ENCODE measurements at regions not wholly inside any gene's neighbourhood (a gene's known extent, or its start where the extent isn't known, plus 50 kb on each side); places are given as distances from the start of the nearest gene placed in this dataset.
"Not testable (repeated sequence)": the region's sequence is repeated elsewhere in the genome, so short reads cannot be mapped to it uniquely, and the experiment has no call there.

DNA sequence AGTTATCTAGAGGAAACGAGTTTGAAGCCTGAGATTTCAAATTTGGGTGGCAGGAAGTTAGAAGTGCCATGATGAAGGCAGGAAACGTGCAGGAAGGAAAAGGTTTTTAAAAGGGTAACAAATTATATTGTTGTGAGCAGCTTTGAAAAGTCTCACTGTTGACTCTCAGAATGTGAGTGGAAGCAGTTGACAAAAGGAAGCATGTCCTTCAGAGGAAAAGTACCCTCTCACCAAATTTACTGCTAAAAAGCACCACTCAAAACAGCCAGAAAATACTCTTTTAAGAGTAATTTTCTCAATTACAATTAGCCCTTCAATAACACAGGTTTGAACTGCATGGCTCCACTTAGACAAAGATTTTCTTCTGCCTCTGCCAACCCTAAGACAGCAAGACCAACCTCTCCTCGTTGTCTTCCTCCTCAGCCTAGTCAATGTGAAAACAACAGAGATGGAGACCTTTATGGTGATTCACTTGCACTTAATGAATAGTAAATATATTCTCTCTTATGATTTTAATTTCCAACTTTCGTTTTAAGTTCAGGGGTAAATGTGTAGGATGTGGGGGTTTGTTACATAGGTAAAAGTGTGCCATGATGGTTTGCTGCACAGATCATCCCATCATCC is 117.1 kb upstream of the LIPC start:
- Histone ChIP-seq H3K36me3 (no peaks in the 10 kb centered on the region), H3K4me1 (peaks cover 0 to 4% (median 0%) of the 10 kb centered on the region in 4 donors), H3K9me3 (no peaks in the 10 kb centered on the region), H3K27ac (no peak overlapping the region), H3K4me3 (no peak overlapping the region), H3K27me3 (no peaks in the 10 kb centered on the region)
- WGBS, 5 donors: 45 to 70% (median 48%) methylated on average over 4 of the region's 4 CpGs
- TF ChIP-seq POLR2AphosphoS5 (IDR thresholded peaks at IDR 0.05): no peak
- no peak for TF ChIP-seq EP300 (IDR thresholded peaks at IDR 0.05)
- TF ChIP-seq, protein P1, sequence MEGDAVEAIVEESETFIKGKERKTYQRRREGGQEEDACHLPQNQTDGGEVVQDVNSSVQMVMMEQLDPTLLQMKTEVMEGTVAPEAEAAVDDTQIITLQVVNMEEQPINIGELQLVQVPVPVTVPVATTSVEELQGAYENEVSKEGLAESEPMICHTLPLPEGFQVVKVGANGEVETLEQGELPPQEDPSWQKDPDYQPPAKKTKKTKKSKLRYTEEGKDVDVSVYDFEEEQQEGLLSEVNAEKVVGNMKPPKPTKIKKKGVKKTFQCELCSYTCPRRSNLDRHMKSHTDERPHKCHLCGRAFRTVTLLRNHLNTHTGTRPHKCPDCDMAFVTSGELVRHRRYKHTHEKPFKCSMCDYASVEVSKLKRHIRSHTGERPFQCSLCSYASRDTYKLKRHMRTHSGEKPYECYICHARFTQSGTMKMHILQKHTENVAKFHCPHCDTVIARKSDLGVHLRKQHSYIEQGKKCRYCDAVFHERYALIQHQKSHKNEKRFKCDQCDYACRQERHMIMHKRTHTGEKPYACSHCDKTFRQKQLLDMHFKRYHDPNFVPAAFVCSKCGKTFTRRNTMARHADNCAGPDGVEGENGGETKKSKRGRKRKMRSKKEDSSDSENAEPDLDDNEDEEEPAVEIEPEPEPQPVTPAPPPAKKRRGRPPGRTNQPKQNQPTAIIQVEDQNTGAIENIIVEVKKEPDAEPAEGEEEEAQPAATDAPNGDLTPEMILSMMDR (IDR thresholded peaks at IDR 0.05): no peak
- no peak for TF ChIP-seq POLR2A (IDR thresholded peaks at IDR 0.05)
- intact Hi-C loops (cut with DNase I; ENCODE audit: low total_unique reads): no loop called here
- DNase-seq: no peak

GRCh38 chr15:58318517-58318916 is 113.3 kb upstream of the LIPC start:
- no peak for TF ChIP-seq POLR2AphosphoS5 (IDR thresholded peaks at IDR 0.05)
- no peak for TF ChIP-seq EP300 (IDR thresholded peaks at IDR 0.05)
- TF ChIP-seq, protein P1 (IDR thresholded peaks at IDR 0.05): no peak
- TF ChIP-seq POLR2A (IDR thresholded peaks at IDR 0.05): no peak
- Histone ChIP-seq H3K9me3 (no peaks in the 10 kb centered on the region), H3K4me1 (peaks cover 0 to 4% (median 0%) of the 10 kb centered on the region in 4 donors), H3K27ac (no peak overlapping the region), H3K4me3 (no peak overlapping the region), H3K36me3 (no peaks in the 10 kb centered on the region), H3K27me3 (no peaks in the 10 kb centered on the region)
- no peak for DNase-seq
- 82 to 91% (median 88%) methylated on average over 6 of the region's 6 CpGs for WGBS, 5 donors
- intact Hi-C loops (cut with DNase I; ENCODE audit: low total_unique reads): no loop called here

DNA sequence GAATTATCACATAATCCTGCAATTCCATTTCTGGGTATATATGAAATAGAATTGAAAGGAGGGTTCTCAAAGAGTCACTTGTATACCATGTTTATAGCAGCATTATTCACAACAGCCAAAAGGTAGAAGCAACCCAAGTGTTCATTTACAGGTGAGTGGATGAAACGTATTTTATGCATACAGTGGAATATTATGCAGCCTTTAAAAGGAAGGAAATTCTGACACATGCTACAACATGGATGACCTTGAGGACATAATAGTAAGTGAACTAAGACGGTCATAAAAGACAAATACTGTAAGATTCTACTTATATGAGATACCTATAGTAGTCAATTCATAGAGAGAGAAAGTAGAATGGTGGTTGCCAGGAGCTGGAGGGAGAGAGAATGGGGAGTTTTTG is 110.8 kb upstream of the LIPC start:
- DNase-seq: no peak
- WGBS, 5 donors: 87 to 94% (median 90%) methylated on average over 2 of the region's 2 CpGs
- Histone ChIP-seq H3K27me3 (no peaks in the 10 kb centered on the region), H3K36me3 (no peaks in the 10 kb centered on the region), H3K9me3 (no peaks in the 10 kb centered on the region), H3K4me1 (no peaks in the 10 kb centered on the region), H3K4me3 (no peak overlapping the region), H3K27ac (no peak overlapping the region)
- intact Hi-C loops (cut with DNase I; ENCODE audit: low total_unique reads): no loop called here
- TF ChIP-seq EP300 (IDR thresholded peaks at IDR 0.05): no peak
- TF ChIP-seq POLR2AphosphoS5 (IDR thresholded peaks at IDR 0.05): no peak
- TF ChIP-seq, protein P1 (IDR thresholded peaks at IDR 0.05): no peak
- TF ChIP-seq POLR2A (IDR thresholded peaks at IDR 0.05): no peak

DNA sequence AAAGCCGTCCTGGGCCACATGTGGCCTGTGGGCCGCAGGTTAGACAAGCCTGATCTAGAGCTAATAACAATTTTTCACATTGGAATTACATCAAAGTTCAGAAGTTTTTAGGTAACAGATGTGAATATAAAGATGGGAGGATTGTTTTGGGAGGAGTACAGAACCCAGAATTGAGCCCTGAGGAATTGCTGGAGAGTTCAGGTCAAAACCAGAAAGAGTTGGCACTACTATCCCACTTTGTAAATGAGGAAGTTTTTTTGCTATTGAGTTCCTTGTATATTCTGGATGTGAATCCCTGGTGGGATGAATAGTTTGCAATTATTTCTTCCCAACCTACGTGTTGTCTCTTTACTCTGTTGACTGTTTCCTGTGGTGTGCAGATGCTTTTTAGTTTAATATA is 109.5 kb upstream of the LIPC start:
- H3K27me3 ChIP-seq: no peaks in the 10 kb centered on the region
- H3K4me3 ChIP-seq: no peak overlapping the region
- TF ChIP-seq, protein P1 (IDR thresholded peaks at IDR 0.05): no peak
- H3K27ac ChIP-seq: no peak overlapping the region
- WGBS, 5 donors: 85 to 94% (median 91%) methylated on average over 3 of the region's 3 CpGs
- H3K4me1 ChIP-seq: no peaks in the 10 kb centered on the region
- intact Hi-C loops (cut with DNase I; ENCODE audit: low total_unique reads): no loop called here
- no peaks in the 10 kb centered on the region for H3K9me3 ChIP-seq
- DNase-seq: no peak
- no peaks in the 10 kb centered on the region for H3K36me3 ChIP-seq

DNA sequence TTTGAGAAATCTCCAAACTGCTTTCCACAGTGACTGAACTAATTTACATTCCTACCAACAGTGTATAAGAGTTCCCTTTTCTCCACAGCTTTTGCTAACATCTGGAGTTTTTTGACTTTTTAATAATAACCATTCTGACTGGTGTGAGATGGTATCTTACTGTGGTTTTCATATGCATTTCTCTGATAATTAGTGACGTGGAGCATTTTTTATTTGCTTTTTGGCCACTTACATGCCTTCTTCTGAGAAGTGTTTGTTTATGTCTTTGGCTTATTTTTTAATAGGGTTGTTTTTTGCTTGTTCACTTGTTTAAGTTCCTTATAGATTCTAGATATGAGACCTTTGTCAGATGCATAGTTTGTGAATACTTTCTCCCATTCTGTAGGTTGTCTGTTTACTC is 108.5 kb upstream of the LIPC start:
- H3K4me1 ChIP-seq; H3K4me3 ChIP-seq; H3K9me3 ChIP-seq; H3K27ac ChIP-seq; DNase-seq; H3K27me3 ChIP-seq; intact Hi-C loops (cut with DNase I; ENCODE audit: low total_unique reads); H3K36me3 ChIP-seq: not testable (repeated sequence)
- WGBS, 5 donors: 12 to 44% (median 29%) methylated on average over 1 of the region's 1 CpG
